ENCODE measurements at regions not wholly inside any gene's neighbourhood (a gene's known extent, or its start where the extent isn't known, plus 50 kb on each side); places are given as distances from the start of the nearest gene placed in this dataset.

- DNase-seq (ENCODE audit: extremely low read depth in 1 of 4, low spot score in 3 of 4): no peak
- H3K9me3 ChIP-seq (replicated peaks; ENCODE audit: control insufficient read depth, insufficient read depth, low read depth, low read length): no peaks in the 10 kb centered on the region
- no peaks in the 10 kb centered on the region for H3K9me1 ChIP-seq (ENCODE audit: control insufficient read depth, insufficient read depth, low read length)
- H4K20me1 ChIP-seq (replicated peaks; ENCODE audit: control insufficient read depth, insufficient read depth, low read length): no peaks in the 10 kb centered on the region
- H3K36me3 ChIP-seq (ENCODE audit: control insufficient read depth, insufficient read depth, low read length): no peaks in the 10 kb centered on the region
- intact Hi-C loops (cut with micrococcal nuclease): no loop called here
- BruUV-seq (replicated peaks): no TSS peak
- H3K27me3 ChIP-seq (ENCODE audit: control insufficient read depth in 2 of 2, insufficient read depth in 2 of 2, low read length in 2 of 2): no peaks in the 10 kb centered on the region
- no peaks in the 10 kb centered on the region for H3K79me2 ChIP-seq (ENCODE audit: control insufficient read depth, insufficient read depth, low read length)
- POLR2A ChIA-PET: no interaction called here
- CTCF ChIA-PET (ENCODE audit: low intra/inter-chr PET ratio): no interaction called here
- no peak overlapping the region for H3K27ac ChIP-seq (ENCODE audit: extremely low read depth, low read depth, low read length)
- WGBS (ENCODE audit: insufficient coverage, low coverage, missing lambda C conversion rate): no CpG with 5 or more reads among the region's 2 CpGs
- ATAC-seq: no peak
- TF ChIP-seq SETDB1 (IDR thresholded peaks at IDR 0.05; ENCODE audit: low read length) (no peak), CC2D1A (IDR thresholded peaks at IDR 0.05) (no peak), RBBP5 (IDR thresholded peaks at IDR 0.05; ENCODE audit: borderline replicate concordance, insufficient read depth, low read length, poor library complexity, severe bottlenecking) (no peak), ZBTB7A (IDR thresholded peaks at IDR 0.05; ENCODE audit: borderline replicate concordance, control insufficient read depth, low read depth, low read length) (no peak), ZNF699 (CRISPR knock-in tag; IDR thresholded peaks at IDR 0.05; ENCODE audit: insufficient replicate concordance) (no peak)
- no peak for FAIRE-seq
- no peak overlapping the region for H3K4me3 ChIP-seq
- no peaks in the 10 kb centered on the region for H3K4me1 ChIP-seq (replicated peaks in 1 of 2; ENCODE audit: control insufficient read depth in 2 of 2, insufficient read depth in 2 of 2, low read length in 2 of 2)
- H3K9ac ChIP-seq (ENCODE audit: insufficient read depth in 1 of 2, low read depth in 2 of 2, low read length in 2 of 2): no peak overlapping the region
- H2AFZ ChIP-seq (ENCODE audit: low read depth, low read length): no peak overlapping the region
- in situ Hi-C loops (cut with MboI): no loop called here
- no peak overlapping the region for H3K4me2 ChIP-seq (ENCODE audit: insufficient read depth, low read length)
These were observed 52.5 kb upstream of the C9orf72 start for GRCh38 chr9:27625751-27626150.

All from K562 (cell line).